ENCODE measurements at regions not wholly inside any gene's neighbourhood (a gene's known extent, or its start where the extent isn't known, plus 50 kb on each side); places are given as distances from the start of the nearest gene placed in this dataset.

GRCh38 chr3:24678021-24678420 is 183.4 kb upstream of the THRB start:
- peaks cover 18% of the 10 kb centered on the region for H3K4me1 Mint-ChIP-seq
- DNase-seq (no peak), ATAC-seq (ENCODE audit: low read depth) (peak; percentile 44)
- peak overlapping the region; percentile 73 for H3K4me3 Mint-ChIP-seq
- H3K9me3 Mint-ChIP-seq = peaks cover 2% of the 10 kb centered on the region
- H3K36me3 Mint-ChIP-seq = no peaks in the 10 kb centered on the region
- peaks cover 71% of the 10 kb centered on the region for H3K27me3 Mint-ChIP-seq
- peak overlapping the region; percentile 16 for H3K27ac Mint-ChIP-seq
- POLR2A ChIA-PET = no interaction called here

- Mint-ChIP-seq H3K4me3 (peak overlapping the region; percentile 73), H3K27ac (peak overlapping the region; percentile 31), H3K4me1 (peaks cover 18% of the 10 kb centered on the region), H3K9me3 (peaks cover 2% of the 10 kb centered on the region), H3K27me3 (peaks cover 75% of the 10 kb centered on the region), H3K36me3 (no peaks in the 10 kb centered on the region)
- POLR2A ChIA-PET = no interaction called here
- ATAC-seq (ENCODE audit: low read depth) (peak; percentile 77), DNase-seq (no peak)
Measured at GRCh38 chr3:24678421-24678865, 183.8 kb upstream of the THRB start.

DNA sequence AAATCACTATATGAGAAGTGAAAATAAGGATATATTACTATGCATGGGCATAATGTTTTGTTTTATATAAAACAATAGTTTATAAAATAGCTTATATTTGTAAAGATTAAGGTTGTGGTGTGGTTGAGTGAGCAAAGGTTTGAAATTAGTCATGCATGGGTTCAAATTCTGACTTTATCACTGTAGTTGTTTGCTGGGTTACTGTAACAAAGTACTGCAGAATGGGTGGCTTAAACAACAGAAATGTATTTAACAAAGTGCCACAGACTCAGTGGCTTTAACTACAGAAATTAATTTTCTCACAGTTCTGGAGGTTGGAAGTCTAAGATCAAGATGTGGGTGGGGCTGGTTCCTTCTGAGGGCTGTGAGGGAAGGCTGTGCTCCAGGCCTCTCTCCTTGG is 184.8 kb upstream of the THRB start:
- DNase-seq = no peak
- H3K9me3 Mint-ChIP-seq = peaks cover 2% of the 10 kb centered on the region
- no peaks in the 10 kb centered on the region for H3K36me3 Mint-ChIP-seq
- peaks cover 76% of the 10 kb centered on the region for H3K27me3 Mint-ChIP-seq
- no peak overlapping the region for H3K27ac Mint-ChIP-seq
- POLR2A ChIA-PET = no interaction called here
- ATAC-seq (ENCODE audit: low read depth) = no peak
- H3K4me3 Mint-ChIP-seq = no peak overlapping the region
- peaks cover 18% of the 10 kb centered on the region for H3K4me1 Mint-ChIP-seq

GRCh38 chr3:24680214-24680967 is 185.7 kb upstream of the THRB start:
- no peaks in the 10 kb centered on the region for H3K36me3 Mint-ChIP-seq
- H3K27ac Mint-ChIP-seq = no peak overlapping the region
- peaks cover 74% of the 10 kb centered on the region for H3K27me3 Mint-ChIP-seq
- POLR2A ChIA-PET = no interaction called here
- DNase-seq (peak; percentile 69), ATAC-seq (ENCODE audit: low read depth) (peak; percentile 55)
- peaks cover 2% of the 10 kb centered on the region for H3K9me3 Mint-ChIP-seq
- H3K4me1 Mint-ChIP-seq = peaks cover 18% of the 10 kb centered on the region
- H3K4me3 Mint-ChIP-seq = no peak overlapping the region

GRCh38 chr3:24682141-24682547 is 187.5 kb upstream of the THRB start:
- DNase-seq (no peak), ATAC-seq (ENCODE audit: low read depth) (no peak)
- POLR2A ChIA-PET = no interaction called here
- no peaks in the 10 kb centered on the region for H3K36me3 Mint-ChIP-seq
- H3K4me1 Mint-ChIP-seq = peaks cover 25% of the 10 kb centered on the region
- peaks cover 61% of the 10 kb centered on the region for H3K27me3 Mint-ChIP-seq
- H3K4me3 Mint-ChIP-seq = no peak overlapping the region
- H3K9me3 Mint-ChIP-seq = no peaks in the 10 kb centered on the region
- H3K27ac Mint-ChIP-seq = no peak overlapping the region

- POLR2A ChIA-PET = no interaction called here
- Mint-ChIP-seq H3K27me3 (peaks cover 60% of the 10 kb centered on the region), H3K9me3 (no peaks in the 10 kb centered on the region), H3K36me3 (no peaks in the 10 kb centered on the region), H3K4me1 (peaks cover 21% of the 10 kb centered on the region), H3K4me3 (no peak overlapping the region), H3K27ac (no peak overlapping the region)
- DNase-seq (no peak), ATAC-seq (ENCODE audit: low read depth) (no peak)
Measured at GRCh38 chr3:24683090-24683489, 188.4 kb upstream of the THRB start.

DNA sequence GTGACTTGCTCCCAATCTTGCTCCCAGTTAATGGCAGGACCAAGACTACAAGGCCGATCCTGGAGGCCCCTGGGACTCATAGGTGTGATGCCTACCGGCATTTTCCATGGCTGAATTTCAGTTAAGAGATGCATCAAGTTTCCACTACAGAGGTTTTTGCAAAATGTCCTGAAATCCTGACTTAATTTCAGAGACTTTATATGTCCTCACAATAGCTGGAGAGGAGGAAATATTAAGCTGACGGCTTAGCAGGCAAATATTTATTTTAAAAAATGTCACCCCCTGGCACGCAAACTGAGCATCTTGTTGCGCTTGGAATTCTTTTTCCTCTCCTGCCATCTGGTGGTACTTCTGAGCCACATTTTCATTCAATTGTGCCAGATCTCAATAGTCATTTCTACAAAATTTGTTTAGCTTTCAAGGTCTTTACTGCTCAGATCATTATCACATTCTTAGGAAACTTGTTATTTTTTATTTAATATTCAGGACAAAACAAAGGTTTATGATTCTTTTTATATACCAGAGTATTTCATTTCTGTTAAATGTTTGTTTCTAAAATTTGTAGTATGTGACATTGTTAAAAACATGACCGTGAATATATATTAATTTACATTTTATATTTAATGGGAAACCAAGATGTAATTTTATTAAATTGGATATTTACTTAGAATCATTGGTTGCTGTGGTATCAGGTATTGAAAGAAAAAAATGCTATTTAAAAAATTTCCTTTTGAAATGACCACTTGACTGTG is 189.2 kb upstream of the THRB start:
- H3K4me3 Mint-ChIP-seq = no peak overlapping the region
- H3K9me3 Mint-ChIP-seq = no peaks in the 10 kb centered on the region
- POLR2A ChIA-PET = no interaction called here
- peaks cover 15% of the 10 kb centered on the region for H3K4me1 Mint-ChIP-seq
- peaks cover 56% of the 10 kb centered on the region for H3K27me3 Mint-ChIP-seq
- ATAC-seq (ENCODE audit: low read depth) (no peak), DNase-seq (no peak)
- H3K36me3 Mint-ChIP-seq = no peaks in the 10 kb centered on the region
- no peak overlapping the region for H3K27ac Mint-ChIP-seq

- POLR2A ChIA-PET = no interaction called here
- ATAC-seq (ENCODE audit: low read depth) (no peak), DNase-seq (no peak)
- no peaks in the 10 kb centered on the region for H3K36me3 Mint-ChIP-seq
- H3K9me3 Mint-ChIP-seq = no peaks in the 10 kb centered on the region
- H3K4me1 Mint-ChIP-seq = peaks cover 10% of the 10 kb centered on the region
- no peak overlapping the region for H3K27ac Mint-ChIP-seq
- peaks cover 50% of the 10 kb centered on the region for H3K27me3 Mint-ChIP-seq
- H3K4me3 Mint-ChIP-seq = no peak overlapping the region
Measured at GRCh38 chr3:24684506-24685023, 189.9 kb upstream of the THRB start.

DNA sequence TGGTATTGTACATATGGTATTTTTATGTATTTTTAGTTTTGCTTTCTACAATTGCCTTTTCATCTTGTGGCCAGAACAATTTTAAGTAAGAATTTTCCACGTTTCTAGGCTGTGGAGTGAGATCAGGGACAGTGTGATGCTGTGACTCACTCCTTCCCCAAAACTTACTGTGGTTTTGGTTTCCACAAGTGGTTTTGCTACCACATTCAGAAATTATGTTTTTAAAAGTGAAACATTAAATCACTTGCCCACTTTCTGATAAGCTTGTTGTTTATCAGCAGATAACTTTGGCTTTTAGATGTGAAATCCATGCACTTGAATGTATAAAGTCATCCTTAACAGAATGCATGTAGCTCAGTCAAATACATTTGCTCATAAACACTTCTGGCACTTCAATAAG is 192.2 kb upstream of the THRB start:
- Mint-ChIP-seq H3K27me3 (peaks cover 31% of the 10 kb centered on the region), H3K9me3 (no peaks in the 10 kb centered on the region), H3K4me1 (peaks cover 7% of the 10 kb centered on the region), H3K36me3 (no peaks in the 10 kb centered on the region), H3K27ac (no peak overlapping the region), H3K4me3 (no peak overlapping the region)
- DNase-seq (no peak), ATAC-seq (ENCODE audit: low read depth) (no peak)
- POLR2A ChIA-PET = no interaction called here

- H3K9me3 Mint-ChIP-seq = no peaks in the 10 kb centered on the region
- DNase-seq = no peak
Measured at GRCh38 chr3:24687671-24688070, 193.0 kb upstream of the THRB start.

GRCh38 chr3:24688446-24689148 is 193.9 kb upstream of the THRB start:
- DNase-seq (no peak), ATAC-seq (ENCODE audit: low read depth) (no peak)
- peaks cover 23% of the 10 kb centered on the region for H3K27me3 Mint-ChIP-seq
- POLR2A ChIA-PET = no interaction called here
- H3K4me1 Mint-ChIP-seq = peaks cover 7% of the 10 kb centered on the region
- H3K9me3 Mint-ChIP-seq = no peaks in the 10 kb centered on the region
- H3K4me3 Mint-ChIP-seq = no peak overlapping the region
- H3K27ac Mint-ChIP-seq = no peak overlapping the region
- no peaks in the 10 kb centered on the region for H3K36me3 Mint-ChIP-seq

More at GRCh38 chr3:24687671-24688070, 193.0 kb upstream of the THRB start:
- POLR2A ChIA-PET = no interaction called here
- no peak for ATAC-seq (ENCODE audit: low read depth)
- Mint-ChIP-seq H3K36me3 (no peaks in the 10 kb centered on the region), H3K27ac (no peak overlapping the region), H3K27me3 (peaks cover 31% of the 10 kb centered on the region), H3K4me3 (no peak overlapping the region), H3K4me1 (peaks cover 7% of the 10 kb centered on the region)

DNA sequence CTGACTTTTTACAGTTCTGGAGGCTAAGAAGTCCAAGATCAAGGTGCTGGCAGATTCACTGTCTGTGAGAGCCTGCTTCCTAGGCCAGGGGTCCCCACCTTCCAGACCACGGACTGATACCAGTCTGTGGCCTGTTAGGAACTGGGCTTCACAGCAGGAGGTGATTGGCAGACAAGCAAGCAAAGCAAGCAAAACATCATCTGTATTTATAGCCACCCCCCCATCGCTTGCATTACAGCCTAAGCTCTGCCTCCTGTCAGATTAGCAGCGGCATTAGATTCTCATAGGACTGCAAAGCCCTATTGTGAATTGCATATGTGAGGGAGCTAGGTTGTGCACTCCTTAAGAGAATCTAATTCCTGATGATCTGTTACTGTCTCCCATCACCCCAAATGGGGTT is 194.7 kb upstream of the THRB start:
- Mint-ChIP-seq H3K9me3 (peaks cover 1% of the 10 kb centered on the region), H3K36me3 (no peaks in the 10 kb centered on the region), H3K27ac (no peak overlapping the region), H3K27me3 (peaks cover 19% of the 10 kb centered on the region), H3K4me1 (peaks cover 7% of the 10 kb centered on the region), H3K4me3 (no peak overlapping the region)
- POLR2A ChIA-PET = no interaction called here
- DNase-seq (no peak), ATAC-seq (ENCODE audit: low read depth) (no peak)

DNA sequence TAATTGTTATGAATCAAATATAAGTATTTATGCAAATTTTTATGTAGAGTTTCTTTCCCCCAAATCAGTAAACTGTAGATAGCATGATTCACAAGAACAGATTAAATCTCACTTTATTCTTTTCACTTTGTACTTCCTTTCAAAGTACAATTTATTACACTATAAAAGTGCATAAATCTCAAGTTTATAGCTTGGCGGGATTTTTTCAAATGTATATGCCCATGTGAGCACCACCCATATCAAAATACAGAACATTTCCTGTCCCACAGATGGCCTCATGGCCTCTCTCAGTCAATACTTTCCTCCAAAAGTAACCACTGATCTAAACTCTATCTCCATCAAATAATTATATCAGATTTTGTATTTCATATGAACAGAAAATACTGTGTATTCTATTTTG is 196.1 kb upstream of the THRB start:
- Mint-ChIP-seq H3K27me3 (peaks cover 13% of the 10 kb centered on the region), H3K4me1 (peaks cover 7% of the 10 kb centered on the region), H3K9me3 (peaks cover 1% of the 10 kb centered on the region), H3K36me3 (no peaks in the 10 kb centered on the region), H3K4me3 (no peak overlapping the region), H3K27ac (no peak overlapping the region)
- ATAC-seq (ENCODE audit: low read depth) (no peak), DNase-seq (no peak)
- POLR2A ChIA-PET = no interaction called here
